Erythroblast (primary cell): ENCODE measurements at regions not wholly inside any gene's neighbourhood (a gene's known extent, or its start where the extent isn't known, plus 50 kb on each side); places are given as distances from the start of the nearest gene placed in this dataset.

Experiments
- GATA1 ChIP-seq: IDR thresholded peaks from 2 replicates; pipeline ENCODE4 v1.6.1; 2011; ENCODE audit warnings: low read depth, mild to moderate bottlenecking, control low read depth, low read length, moderate library complexity
- POLR2A ChIP-seq: IDR thresholded peaks from 2 replicates; pipeline ENCODE4 v1.6.1; 2011; ENCODE audit warnings: mild to moderate bottlenecking, low read length

DNA sequence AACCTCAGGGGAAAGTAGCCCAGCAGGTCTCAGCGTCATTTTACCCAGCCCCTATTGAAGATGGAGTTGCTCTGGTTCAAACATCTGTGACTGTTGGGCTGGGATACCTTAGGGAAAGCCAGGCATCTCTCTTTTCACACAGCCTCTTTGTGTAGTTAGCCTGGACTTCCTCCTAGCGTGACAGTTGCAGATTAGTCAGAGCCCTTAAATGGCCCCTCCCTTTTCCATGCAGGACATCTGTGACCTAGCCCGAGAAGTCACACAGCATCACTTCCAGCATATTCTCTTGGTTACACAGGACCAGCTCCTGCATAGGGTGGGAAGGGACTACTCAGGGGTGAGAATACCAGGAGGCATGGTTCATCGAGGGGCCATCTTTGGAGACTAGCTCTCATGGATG is 375.0 kb upstream of the RBFOX1 start:
- TF ChIP-seq POLR2A: no peak
- no peak for TF ChIP-seq GATA1
